Erythroblast (primary cell): ENCODE measurements at regions not wholly inside any gene's neighbourhood (a gene's known extent, or its start where the extent isn't known, plus 50 kb on each side); places are given as distances from the start of the nearest gene placed in this dataset.

Experiments used
- GATA1 ChIP-seq: IDR thresholded peaks from 2 replicates; pipeline ENCODE4 v1.6.1; 2011; ENCODE audit warnings: low read depth, mild to moderate bottlenecking, control low read depth, low read length, moderate library complexity
- POLR2A ChIP-seq: IDR thresholded peaks from 2 replicates; pipeline ENCODE4 v1.6.1; 2011; ENCODE audit warnings: mild to moderate bottlenecking, low read length

GRCh38 chr5:24364711-24365110, 280.1 kb downstream of the CDH10 start:
- TF ChIP-seq POLR2A: no peak
- TF ChIP-seq GATA1: no peak
